ENCODE measurements at regions not wholly inside any gene's neighbourhood (a gene's known extent, or its start where the extent isn't known, plus 50 kb on each side); places are given as distances from the start of the nearest gene placed in this dataset.

DNA sequence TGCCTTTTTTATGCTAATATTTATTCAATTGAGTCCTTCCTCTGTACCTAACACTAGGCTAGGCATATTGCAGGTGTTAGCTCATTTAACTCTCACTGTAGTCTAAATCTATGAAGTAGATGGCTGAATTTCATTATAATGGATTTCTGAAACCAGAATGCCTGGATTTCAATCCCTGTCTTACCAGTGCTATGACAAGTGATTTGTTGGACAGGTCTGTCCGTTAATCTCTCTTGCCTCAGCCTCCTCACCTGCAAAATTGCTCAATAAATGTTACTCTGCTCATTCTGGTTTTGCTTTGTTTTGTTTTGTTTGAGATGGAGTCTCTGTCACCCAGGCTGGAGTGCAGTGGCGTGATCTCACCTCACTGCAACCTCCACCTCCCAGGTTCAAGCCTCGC lies 146.1 kb upstream of the ADGRL2 start:
- H3K36me3 ChIP-seq (ENCODE audit: control insufficient read depth, insufficient read depth, low read length) = no peaks in the 10 kb centered on the region
- no peaks in the 10 kb centered on the region for H3K4me1 ChIP-seq (ENCODE audit: control insufficient read depth, insufficient read depth, low read length, poor library complexity, severe bottlenecking)
- H3K4me3 Mint-ChIP-seq = no peak overlapping the region
- ATAC-seq (ENCODE audit: low read depth in 2 of 2) = no peak
- no peak overlapping the region for H3K4me3 ChIP-seq (ENCODE audit: low read depth, low read length)
- H3K4me1 Mint-ChIP-seq = no peaks in the 10 kb centered on the region
- H3K27ac Mint-ChIP-seq = no peak overlapping the region
- H3K27me3 ChIP-seq (ENCODE audit: control insufficient read depth, insufficient read depth, low read length) = no peaks in the 10 kb centered on the region
- peaks cover 5 to 19% (median 12%) of the 10 kb centered on the region in 7 donors for H3K9me3 Mint-ChIP-seq
- no peaks in the 10 kb centered on the region for H3K9me3 ChIP-seq (ENCODE audit: control insufficient read depth in 2 of 2, low read length in 2 of 2)
- no peak for DNase-seq
- no peak overlapping the region for H3K27ac ChIP-seq (ENCODE audit: insufficient read depth, low read length, poor library complexity, severe bottlenecking)
- no peaks in the 10 kb centered on the region for H3K36me3 Mint-ChIP-seq
- H3K27me3 Mint-ChIP-seq = no peaks in the 10 kb centered on the region

DNA sequence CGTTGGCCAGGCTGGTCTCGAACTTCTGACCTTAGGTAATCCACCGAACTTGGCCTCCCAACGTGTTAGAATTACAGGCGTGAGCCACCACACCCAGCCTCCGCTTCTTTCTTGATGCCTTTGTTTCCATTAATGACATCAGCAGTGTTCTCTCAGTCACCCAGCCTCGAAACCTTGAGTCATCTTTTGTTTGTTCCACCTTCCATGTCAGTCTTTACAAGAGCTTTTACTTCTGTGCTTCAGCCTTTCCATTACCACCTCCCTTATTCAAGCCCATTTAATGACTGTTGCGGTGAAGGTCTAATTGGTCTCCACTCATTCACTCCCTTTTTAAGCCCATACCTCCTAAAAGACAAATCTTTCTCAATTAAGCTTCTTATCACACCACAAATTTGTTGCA lies 146.6 kb upstream of the ADGRL2 start:
- Mint-ChIP-seq H3K4me3 (no peak overlapping the region), H3K9me3 (peaks cover 5 to 19% (median 12%) of the 10 kb centered on the region in 7 donors), H3K4me1 (no peaks in the 10 kb centered on the region), H3K27me3 (no peaks in the 10 kb centered on the region), H3K36me3 (no peaks in the 10 kb centered on the region), H3K27ac (no peak overlapping the region)
- no peaks in the 10 kb centered on the region for H3K4me1 ChIP-seq (ENCODE audit: control insufficient read depth, insufficient read depth, low read length, poor library complexity, severe bottlenecking)
- no peaks in the 10 kb centered on the region for H3K27me3 ChIP-seq (ENCODE audit: control insufficient read depth, insufficient read depth, low read length)
- DNase-seq = no peak
- H3K9me3 ChIP-seq (ENCODE audit: control insufficient read depth in 2 of 2, low read length in 2 of 2) = no peaks in the 10 kb centered on the region
- no peak overlapping the region for H3K27ac ChIP-seq (ENCODE audit: insufficient read depth, low read length, poor library complexity, severe bottlenecking)
- no peak for ATAC-seq (ENCODE audit: low read depth in 2 of 2)
- no peaks in the 10 kb centered on the region for H3K36me3 ChIP-seq (ENCODE audit: control insufficient read depth, insufficient read depth, low read length)
- no peak overlapping the region for H3K4me3 ChIP-seq (ENCODE audit: low read depth, low read length)

DNA sequence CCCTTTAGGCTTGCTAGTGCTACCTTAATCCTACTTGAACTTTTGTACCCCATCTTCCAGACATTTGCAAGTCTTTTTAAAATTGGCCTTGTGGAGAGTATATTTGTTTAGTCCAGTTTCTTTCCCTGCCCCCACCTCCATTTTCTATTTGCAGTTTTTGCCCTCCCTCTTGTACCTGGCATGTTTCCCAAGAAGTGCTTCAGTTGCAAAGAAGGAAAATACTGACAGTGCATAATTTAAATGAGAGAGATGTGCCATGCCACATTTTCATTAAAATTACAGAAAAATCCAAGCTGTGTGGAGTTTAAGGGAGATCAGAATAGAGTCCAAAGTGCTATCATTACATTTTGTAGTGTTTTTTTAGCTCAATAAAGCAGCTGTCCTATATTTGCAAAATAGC lies 150.0 kb upstream of the ADGRL2 start:
- DNase-seq (no peak), ATAC-seq (ENCODE audit: low read depth in 2 of 2) (no peak)
- no peaks in the 10 kb centered on the region for H3K9me3 ChIP-seq (ENCODE audit: control insufficient read depth in 2 of 2, low read length in 2 of 2)
- H3K27ac ChIP-seq (ENCODE audit: insufficient read depth, low read length, poor library complexity, severe bottlenecking) = no peak overlapping the region
- no peaks in the 10 kb centered on the region for H3K27me3 Mint-ChIP-seq
- H3K36me3 Mint-ChIP-seq = no peaks in the 10 kb centered on the region
- H3K4me3 ChIP-seq (ENCODE audit: low read depth, low read length) = no peak overlapping the region
- H3K27me3 ChIP-seq (ENCODE audit: control insufficient read depth, insufficient read depth, low read length) = no peaks in the 10 kb centered on the region
- no peaks in the 10 kb centered on the region for H3K36me3 ChIP-seq (ENCODE audit: control insufficient read depth, insufficient read depth, low read length)
- H3K4me1 Mint-ChIP-seq = no peaks in the 10 kb centered on the region
- no peaks in the 10 kb centered on the region for H3K4me1 ChIP-seq (ENCODE audit: control insufficient read depth, insufficient read depth, low read length, poor library complexity, severe bottlenecking)
- no peak overlapping the region for H3K27ac Mint-ChIP-seq
- H3K9me3 Mint-ChIP-seq = peaks cover 5 to 17% (median 11%) of the 10 kb centered on the region in 7 donors
- H3K4me3 Mint-ChIP-seq = no peak overlapping the region

DNA sequence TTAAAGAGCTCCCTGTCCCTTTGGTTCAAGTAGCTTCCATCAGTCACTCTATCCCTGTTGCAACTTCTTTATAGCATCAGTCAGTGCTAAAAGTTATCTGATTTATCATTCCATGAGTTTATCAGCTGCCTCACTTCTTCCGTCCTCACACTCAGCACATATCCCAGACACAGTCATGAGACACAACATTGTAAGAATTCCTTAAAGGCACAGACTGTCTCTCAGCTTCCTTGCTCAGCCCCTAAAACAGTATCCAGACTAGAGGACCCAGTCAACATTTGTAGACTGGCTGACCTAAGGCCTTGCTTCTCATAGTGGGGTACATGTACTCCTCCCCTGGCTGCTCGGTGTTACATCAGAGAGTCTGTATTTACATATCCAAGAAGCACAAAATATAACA lies 164.9 kb upstream of the ADGRL2 start:
- no peak overlapping the region for H3K27ac ChIP-seq (ENCODE audit: insufficient read depth, low read length, poor library complexity, severe bottlenecking)
- H3K36me3 ChIP-seq (ENCODE audit: control insufficient read depth, insufficient read depth, low read length) = no peaks in the 10 kb centered on the region
- no peaks in the 10 kb centered on the region for H3K4me1 ChIP-seq (ENCODE audit: control insufficient read depth, insufficient read depth, low read length, poor library complexity, severe bottlenecking)
- no peak overlapping the region for H3K27ac Mint-ChIP-seq
- no peaks in the 10 kb centered on the region for H3K4me1 Mint-ChIP-seq
- DNase-seq (no peak), ATAC-seq (ENCODE audit: low read depth in 2 of 2) (no peak)
- H3K4me3 ChIP-seq (ENCODE audit: low read depth, low read length) = no peak overlapping the region
- H3K9me3 ChIP-seq (ENCODE audit: control insufficient read depth in 2 of 2, low read length in 2 of 2) = no peaks in the 10 kb centered on the region
- no peak overlapping the region for H3K4me3 Mint-ChIP-seq
- no peaks in the 10 kb centered on the region for H3K27me3 ChIP-seq (ENCODE audit: control insufficient read depth, insufficient read depth, low read length)
- H3K9me3 Mint-ChIP-seq = peaks cover 5 to 31% (median 11%) of the 10 kb centered on the region in 7 donors
- no peaks in the 10 kb centered on the region for H3K36me3 Mint-ChIP-seq
- no peaks in the 10 kb centered on the region for H3K27me3 Mint-ChIP-seq

- Histone ChIP-seq H3K4me3 (ENCODE audit: low read depth, low read length) (no peak overlapping the region), H3K27me3 (ENCODE audit: control insufficient read depth, insufficient read depth, low read length) (no peaks in the 10 kb centered on the region), H3K27ac (ENCODE audit: insufficient read depth, low read length, poor library complexity, severe bottlenecking) (no peak overlapping the region), H3K36me3 (ENCODE audit: control insufficient read depth, insufficient read depth, low read length) (no peaks in the 10 kb centered on the region), H3K4me1 (ENCODE audit: control insufficient read depth, insufficient read depth, low read length, poor library complexity, severe bottlenecking) (no peaks in the 10 kb centered on the region), H3K9me3 (ENCODE audit: control insufficient read depth in 2 of 2, low read length in 2 of 2) (no peaks in the 10 kb centered on the region)
- Mint-ChIP-seq H3K9me3 (peaks cover 5 to 23% (median 13%) of the 10 kb centered on the region in 7 donors), H3K36me3 (no peaks in the 10 kb centered on the region), H3K27ac (no peak overlapping the region), H3K4me1 (no peaks in the 10 kb centered on the region), H3K27me3 (no peaks in the 10 kb centered on the region), H3K4me3 (no peak overlapping the region)
- DNase-seq (no peak), ATAC-seq (ENCODE audit: low read depth in 2 of 2) (no peak)
These were observed 166.4 kb upstream of the ADGRL2 start for GRCh38 chr1:81634294-81634693.

- Mint-ChIP-seq H3K27ac (no peak overlapping the region), H3K36me3 (no peaks in the 10 kb centered on the region), H3K4me1 (no peaks in the 10 kb centered on the region), H3K4me3 (no peak overlapping the region), H3K27me3 (no peaks in the 10 kb centered on the region), H3K9me3 (peaks cover 3 to 14% (median 6%) of the 10 kb centered on the region in 7 donors)
- Histone ChIP-seq H3K36me3 (ENCODE audit: control insufficient read depth, insufficient read depth, low read length) (no peaks in the 10 kb centered on the region), H3K27me3 (ENCODE audit: control insufficient read depth, insufficient read depth, low read length) (no peaks in the 10 kb centered on the region), H3K27ac (ENCODE audit: insufficient read depth, low read length, poor library complexity, severe bottlenecking) (no peak overlapping the region), H3K9me3 (ENCODE audit: control insufficient read depth in 2 of 2, low read length in 2 of 2) (no peaks in the 10 kb centered on the region), H3K4me1 (ENCODE audit: control insufficient read depth, insufficient read depth, low read length, poor library complexity, severe bottlenecking) (no peaks in the 10 kb centered on the region), H3K4me3 (ENCODE audit: low read depth, low read length) (no peak overlapping the region)
- no peak for DNase-seq
- no peak for ATAC-seq (ENCODE audit: low read depth in 2 of 2)
These were observed 181.6 kb upstream of the ADGRL2 start for GRCh38 chr1:81619156-81619555.

- Histone ChIP-seq H3K27me3 (ENCODE audit: control insufficient read depth, insufficient read depth, low read length) (no peaks in the 10 kb centered on the region), H3K4me1 (ENCODE audit: control insufficient read depth, insufficient read depth, low read length, poor library complexity, severe bottlenecking) (no peaks in the 10 kb centered on the region), H3K9me3 (ENCODE audit: control insufficient read depth in 2 of 2, low read length in 2 of 2) (no peaks in the 10 kb centered on the region), H3K4me3 (ENCODE audit: low read depth, low read length) (no peak overlapping the region), H3K36me3 (ENCODE audit: control insufficient read depth, insufficient read depth, low read length) (no peaks in the 10 kb centered on the region), H3K27ac (ENCODE audit: insufficient read depth, low read length, poor library complexity, severe bottlenecking) (no peak overlapping the region)
- H3K36me3 Mint-ChIP-seq = no peaks in the 10 kb centered on the region
- H3K27ac Mint-ChIP-seq = no peak overlapping the region
- no peak overlapping the region for H3K4me3 Mint-ChIP-seq
- no peaks in the 10 kb centered on the region for H3K4me1 Mint-ChIP-seq
- ATAC-seq (ENCODE audit: low read depth in 2 of 2) (no peak), DNase-seq (no peak)
- H3K27me3 Mint-ChIP-seq = no peaks in the 10 kb centered on the region
- peaks cover 2 to 15% (median 6%) of the 10 kb centered on the region in 7 donors for H3K9me3 Mint-ChIP-seq
These were observed 182.4 kb upstream of the ADGRL2 start for GRCh38 chr1:81618376-81618775.

- Mint-ChIP-seq H3K27ac (no peak overlapping the region), H3K4me1 (no peaks in the 10 kb centered on the region)
These were observed 183.3 kb upstream of the ADGRL2 start for GRCh38 chr1:81617308-81617967.

More at GRCh38 chr1:81617308-81617967, 183.3 kb upstream of the ADGRL2 start:
- Histone ChIP-seq H3K4me1 (ENCODE audit: control insufficient read depth, insufficient read depth, low read length, poor library complexity, severe bottlenecking) (no peaks in the 10 kb centered on the region), H3K36me3 (ENCODE audit: control insufficient read depth, insufficient read depth, low read length) (no peaks in the 10 kb centered on the region), H3K4me3 (ENCODE audit: low read depth, low read length) (no peak overlapping the region), H3K9me3 (ENCODE audit: control insufficient read depth in 2 of 2, low read length in 2 of 2) (no peaks in the 10 kb centered on the region), H3K27ac (ENCODE audit: insufficient read depth, low read length, poor library complexity, severe bottlenecking) (no peak overlapping the region), H3K27me3 (ENCODE audit: control insufficient read depth, insufficient read depth, low read length) (no peaks in the 10 kb centered on the region)
- no peak for ATAC-seq (ENCODE audit: low read depth in 2 of 2)
- Mint-ChIP-seq H3K36me3 (no peaks in the 10 kb centered on the region), H3K27me3 (no peaks in the 10 kb centered on the region), H3K9me3 (peaks cover 4 to 15% (median 6%) of the 10 kb centered on the region in 7 donors), H3K4me3 (no peak overlapping the region)
- no peak for DNase-seq
